ENCODE measurements at regions not wholly inside any gene's neighbourhood (a gene's known extent, or its start where the extent isn't known, plus 50 kb on each side); places are given as distances from the start of the nearest gene placed in this dataset.

DNA sequence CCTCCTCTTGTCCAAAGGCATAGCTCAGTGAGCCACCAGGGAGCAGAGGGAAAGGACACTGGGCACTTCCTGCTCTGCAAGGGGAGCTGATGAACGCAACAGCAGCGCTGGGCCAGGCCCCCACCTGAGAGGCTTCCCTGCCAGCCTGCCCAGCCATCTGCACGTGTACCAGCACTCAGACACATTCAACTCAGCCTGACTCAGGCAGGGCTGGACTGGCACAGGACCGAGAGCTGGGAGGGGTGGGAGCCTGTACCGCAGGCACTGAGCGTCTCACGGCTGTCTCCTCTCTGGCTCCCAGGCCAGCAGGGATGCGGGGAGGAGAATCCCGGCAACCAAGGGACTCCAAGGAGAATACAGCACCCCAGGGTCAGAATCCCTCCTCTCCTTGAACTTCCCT is 411.8 kb downstream of the CTTN start:
- TF ChIP-seq, protein P1, sequence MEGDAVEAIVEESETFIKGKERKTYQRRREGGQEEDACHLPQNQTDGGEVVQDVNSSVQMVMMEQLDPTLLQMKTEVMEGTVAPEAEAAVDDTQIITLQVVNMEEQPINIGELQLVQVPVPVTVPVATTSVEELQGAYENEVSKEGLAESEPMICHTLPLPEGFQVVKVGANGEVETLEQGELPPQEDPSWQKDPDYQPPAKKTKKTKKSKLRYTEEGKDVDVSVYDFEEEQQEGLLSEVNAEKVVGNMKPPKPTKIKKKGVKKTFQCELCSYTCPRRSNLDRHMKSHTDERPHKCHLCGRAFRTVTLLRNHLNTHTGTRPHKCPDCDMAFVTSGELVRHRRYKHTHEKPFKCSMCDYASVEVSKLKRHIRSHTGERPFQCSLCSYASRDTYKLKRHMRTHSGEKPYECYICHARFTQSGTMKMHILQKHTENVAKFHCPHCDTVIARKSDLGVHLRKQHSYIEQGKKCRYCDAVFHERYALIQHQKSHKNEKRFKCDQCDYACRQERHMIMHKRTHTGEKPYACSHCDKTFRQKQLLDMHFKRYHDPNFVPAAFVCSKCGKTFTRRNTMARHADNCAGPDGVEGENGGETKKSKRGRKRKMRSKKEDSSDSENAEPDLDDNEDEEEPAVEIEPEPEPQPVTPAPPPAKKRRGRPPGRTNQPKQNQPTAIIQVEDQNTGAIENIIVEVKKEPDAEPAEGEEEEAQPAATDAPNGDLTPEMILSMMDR (IDR thresholded peaks at IDR 0.05): no peak
- H3K27ac ChIP-seq: no peak overlapping the region
- H3K36me3 ChIP-seq (ENCODE audit: insufficient read depth in 1 of 2, low read depth in 1 of 2): no peaks in the 10 kb centered on the region
- ATAC-seq (no peak), DNase-seq (no peak)
- intact Hi-C loops (cut with DNase I): loop anchor here in 1 of 2 donors (10.0 kb wide), 1 partner anchor 615 kb away; no protein-coding TSS in a partner anchor
- H3K27me3 ChIP-seq (ENCODE audit: insufficient read depth in 3 of 3, low read length in 2 of 3): peaks cover 0 to 11% (median 3%) of the 10 kb centered on the region in 3 donors
- 59 to 62% (median 59%) methylated on average over 9 of the region's 9 CpGs for WGBS, 3 donors
- no peak overlapping the region for H3K4me3 ChIP-seq
- H3K9me3 ChIP-seq: no peaks in the 10 kb centered on the region
- no peaks in the 10 kb centered on the region for H3K4me1 ChIP-seq

DNA sequence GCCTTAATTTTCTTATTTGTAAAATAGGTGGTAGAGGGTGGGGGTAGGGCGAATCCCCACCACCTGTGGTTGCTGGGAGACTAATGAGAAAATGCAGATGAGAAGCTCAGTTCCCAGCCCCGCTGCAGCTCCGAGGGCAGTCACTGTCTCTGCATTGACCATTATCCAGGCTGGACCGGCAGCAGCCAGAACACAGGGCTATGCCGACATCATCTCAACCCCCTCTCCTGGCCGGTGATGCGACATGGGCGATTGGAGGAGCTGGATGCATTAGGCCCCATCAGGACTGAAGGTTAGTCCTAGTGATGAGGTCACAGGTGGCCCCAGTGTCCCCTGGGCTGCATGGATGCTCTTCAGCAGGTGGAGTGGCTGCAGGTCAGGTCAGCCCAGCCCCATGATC is 412.4 kb downstream of the CTTN start:
- intact Hi-C loops (cut with DNase I): loop anchor here in 1 of 2 donors (10.0 kb wide), 1 partner anchor 614 kb away; no protein-coding TSS in a partner anchor
- Histone ChIP-seq H3K4me3 (no peak overlapping the region), H3K9me3 (no peaks in the 10 kb centered on the region), H3K27me3 (ENCODE audit: insufficient read depth in 3 of 3, low read length in 2 of 3) (peaks cover 0 to 11% (median 3%) of the 10 kb centered on the region in 3 donors), H3K4me1 (no peaks in the 10 kb centered on the region), H3K36me3 (ENCODE audit: insufficient read depth in 1 of 2, low read depth in 1 of 2) (no peaks in the 10 kb centered on the region), H3K27ac (no peak overlapping the region)
- 84 to 86% (median 86%) methylated on average over 8 of the region's 8 CpGs for WGBS, 3 donors
- ATAC-seq (no peak), DNase-seq (no peak)
- TF ChIP-seq, protein P1 (IDR thresholded peaks at IDR 0.05): no peak

DNA sequence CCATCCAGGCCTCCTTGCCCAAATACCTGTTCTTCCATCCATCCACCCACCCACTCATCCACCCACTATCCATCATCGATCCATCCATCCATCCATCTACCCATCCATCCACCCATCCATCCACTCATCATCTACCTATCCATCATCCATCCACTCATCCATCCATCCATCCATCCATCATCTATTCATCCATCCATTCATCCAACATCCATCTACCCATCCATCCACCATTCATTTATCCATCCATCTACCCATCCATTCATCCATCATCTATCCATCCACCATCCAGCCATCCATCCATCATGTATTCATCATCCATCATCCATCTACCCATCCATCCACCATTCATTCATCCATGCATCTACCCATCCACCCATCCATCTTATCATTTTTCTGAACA is 413.2 kb downstream of the CTTN start:
- no peak for ATAC-seq
- DNase-seq: no peak
- H3K27ac ChIP-seq: no peak overlapping the region
- 92 to 100% (median 100%) methylated on average over 1 of the region's 1 CpG for WGBS, 3 donors
- H3K4me3 ChIP-seq: no peak overlapping the region
- peaks cover 0 to 11% (median 3%) of the 10 kb centered on the region in 3 donors for H3K27me3 ChIP-seq (ENCODE audit: insufficient read depth in 3 of 3, low read length in 2 of 3)
- H3K4me1 ChIP-seq: no peaks in the 10 kb centered on the region
- TF ChIP-seq, protein P1 (IDR thresholded peaks at IDR 0.05): no peak
- H3K9me3 ChIP-seq: no peaks in the 10 kb centered on the region
- intact Hi-C loops (cut with DNase I): loop anchor here in 1 of 2 donors (10.0 kb wide), 1 partner anchor 613 kb away; no protein-coding TSS in a partner anchor
- H3K36me3 ChIP-seq (ENCODE audit: insufficient read depth in 1 of 2, low read depth in 1 of 2): no peaks in the 10 kb centered on the region

DNA sequence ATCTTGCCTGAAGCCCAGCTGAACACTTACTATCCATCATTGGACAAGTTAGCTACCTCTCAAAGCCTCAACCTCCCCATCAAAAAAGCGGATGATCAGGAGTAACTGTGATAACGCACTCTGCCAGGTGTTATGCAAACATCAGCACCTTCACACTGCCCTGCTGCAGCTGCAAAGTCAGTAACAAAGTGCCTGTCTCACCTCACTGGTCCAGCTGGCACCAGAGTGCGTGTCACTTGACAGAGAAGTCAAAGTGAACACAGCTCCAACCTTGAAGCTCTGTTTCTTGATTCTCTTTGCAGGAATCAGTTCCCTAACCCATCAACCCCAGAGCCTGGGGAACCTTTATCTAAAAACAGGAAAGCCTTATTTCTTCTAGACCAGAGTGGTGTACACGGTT is 413.6 kb downstream of the CTTN start:
- DNase-seq: no peak
- H3K27me3 ChIP-seq (ENCODE audit: insufficient read depth in 3 of 3, low read length in 2 of 3): peaks cover 0 to 11% (median 3%) of the 10 kb centered on the region in 3 donors
- intact Hi-C loops (cut with DNase I): loop anchor here in 1 of 2 donors (10.0 kb wide), 1 partner anchor 613 kb away; no protein-coding TSS in a partner anchor
- no peak for ATAC-seq
- H3K4me1 ChIP-seq: no peaks in the 10 kb centered on the region
- H3K9me3 ChIP-seq: no peaks in the 10 kb centered on the region
- no peaks in the 10 kb centered on the region for H3K36me3 ChIP-seq (ENCODE audit: insufficient read depth in 1 of 2, low read depth in 1 of 2)
- TF ChIP-seq, protein P1 (IDR thresholded peaks at IDR 0.05): no peak
- no peak overlapping the region for H3K4me3 ChIP-seq
- no peak overlapping the region for H3K27ac ChIP-seq
- WGBS, 3 donors: 81 to 87% (median 81%) methylated on average over 4 of the region's 4 CpGs

DNA sequence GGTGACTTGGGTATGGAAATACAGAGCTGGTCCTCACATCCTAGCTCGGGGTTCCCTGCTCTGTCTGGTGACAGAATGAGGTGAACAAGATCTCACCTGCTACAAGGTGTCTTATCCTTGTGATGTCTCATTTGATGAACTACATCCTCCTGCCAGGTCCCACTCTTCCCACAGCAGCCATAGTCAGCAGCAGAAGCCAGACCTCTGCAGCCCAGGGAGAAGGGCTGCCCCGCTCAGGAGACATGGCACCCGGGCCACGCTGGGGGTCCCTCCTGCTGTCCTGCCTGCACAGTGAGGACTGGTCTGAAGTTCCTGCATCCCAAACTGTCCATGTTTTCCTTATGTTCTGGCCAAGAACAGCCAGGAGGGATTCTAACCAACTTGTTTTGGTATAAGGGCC is 414.1 kb downstream of the CTTN start:
- intact Hi-C loops (cut with DNase I): loop anchor here in 1 of 2 donors (10.0 kb wide), 1 partner anchor 612 kb away; no protein-coding TSS in a partner anchor
- 75 to 91% (median 91%) methylated on average over 4 of the region's 4 CpGs for WGBS, 3 donors
- no peak for DNase-seq
- no peaks in the 10 kb centered on the region for H3K9me3 ChIP-seq
- H3K27ac ChIP-seq: no peak overlapping the region
- no peaks in the 10 kb centered on the region for H3K4me1 ChIP-seq
- ATAC-seq: no peak
- H3K36me3 ChIP-seq (ENCODE audit: insufficient read depth in 1 of 2, low read depth in 1 of 2): no peaks in the 10 kb centered on the region
- H3K27me3 ChIP-seq (ENCODE audit: insufficient read depth in 3 of 3, low read length in 2 of 3): peaks cover 0 to 14% (median 2%) of the 10 kb centered on the region in 3 donors
- TF ChIP-seq, protein P1 (IDR thresholded peaks at IDR 0.05): no peak
- no peak overlapping the region for H3K4me3 ChIP-seq
